K562 (cell line): ENCODE measurements at regions not wholly inside any gene's neighbourhood (a gene's known extent, or its start where the extent isn't known, plus 50 kb on each side); places are given as distances from the start of the nearest gene placed in this dataset.

ENCODE experiments used
- ATAC-seq: fragments of 200-7000 bp; cut with Tn5 transposase; 3 replicates; pipeline ENCODE4 v1.9.1; 2020; ENCODE audit warnings: moderate library complexity
- BruUV-seq: library from RNA; stranded (reverse); fragments of 400-500 nt; replicated peaks from 2 replicates; lab custom pipeline; 2021; lab: Mats Ljungman, UMichigan
- CTCF ChIA-PET: fragments of 300-600 bp; formaldehyde crosslinking; extraction: SDS; loops from one replicate; lab custom pipeline; 2021; ENCODE audit warnings: low intra/inter-chr PET ratio; lab: Yijun Ruan, JAX
- POLR2A ChIA-PET: fragments of 300-600, 350-650 bp; sonication (Branson Sonifier 250); formaldehyde crosslinking; extraction: SDS; loops from one replicate; lab custom pipeline; 2021; ENCODE audit warnings: antibody characterized with exemption, inconsistent platforms; lab: Yijun Ruan, JAX
- DNase-seq, 4 experiments: peaks; one replicate each; pipeline versions ENCODE4 v3.0.0 to v3.0.0-alpha.2; 2011 to 2018; ENCODE audit warnings: low spot score in 3 of 4, mixed read lengths in 3 of 4; ENCODE audit errors: extremely low read depth in 1 of 4
- FAIRE-seq: peaks from 2 replicates; lab custom pipeline; 2011; peaks lifted over from hg19 to GRCh38; lab: Jason Lieb, UNC
- H2AFZ ChIP-seq: 2 replicates; pipeline ENCODE4 v1.6.0; 2011; ENCODE audit warnings: low read depth, low read length, control low read depth, inconsistent platforms
- H3K27ac ChIP-seq: fragments of 200-600 bp; 3 replicates; pipeline ENCODE4 v1.8.0; 2011; ENCODE audit warnings: low read depth, mild to moderate bottlenecking, control low read depth, inconsistent platforms, low read length, moderate library complexity, mixed read lengths; ENCODE audit errors: extremely low read depth
- H3K27me3 ChIP-seq, 2 experiments: fragments of 300-600 bp in 1 of 2; 2 replicates in 1 of 2; 3 replicates in 1 of 2; pipeline versions ENCODE4 v1.6.0 to v1.8.0; 2011; ENCODE audit warnings: inconsistent platforms in 2 of 2, low read length in 2 of 2, mild to moderate bottlenecking in 1 of 2, mixed read lengths in 1 of 2, moderate library complexity in 1 of 2; ENCODE audit not compliant: control insufficient read depth in 2 of 2, insufficient read depth in 2 of 2
- H3K36me3 ChIP-seq: fragments of 300-600 bp; 3 replicates; pipeline ENCODE4 v1.8.0; 2011; ENCODE audit warnings: mild to moderate bottlenecking, low read length, inconsistent platforms; ENCODE audit not compliant: control insufficient read depth, insufficient read depth
- H3K4me1 ChIP-seq, 2 experiments: fragments of 200-600 bp in 1 of 2; replicated peaks in 1 of 2; 2 replicates in 1 of 2; 3 replicates in 1 of 2; pipeline versions ENCODE4 v1.5.1 to v1.8.0; 2011; ENCODE audit warnings: inconsistent platforms in 2 of 2, low read length in 2 of 2, mild to moderate bottlenecking in 1 of 2, mixed read lengths in 1 of 2, moderate library complexity in 1 of 2; ENCODE audit not compliant: control insufficient read depth in 2 of 2, insufficient read depth in 2 of 2
- H3K4me2 ChIP-seq: 2 replicates; pipeline ENCODE4 v1.6.1; 2011; ENCODE audit warnings: low read length, control low read depth, inconsistent platforms, mixed read lengths; ENCODE audit not compliant: insufficient read depth
- H3K4me3 ChIP-seq: fragments of 200-600 bp; sonication (generic), shearing (Covaris generic); 2 replicates; pipeline ENCODE4 v1.5.1; 2016; ENCODE audit warnings: control low read depth, inconsistent platforms
- H3K79me2 ChIP-seq: fragments of 200-600 bp; 3 replicates; pipeline ENCODE4 v1.8.0; 2011; ENCODE audit warnings: low read length, inconsistent platforms; ENCODE audit not compliant: control insufficient read depth, insufficient read depth
- H3K9ac ChIP-seq, 2 experiments: 2 replicates each; pipeline versions ENCODE4 v1.6.0 to v1.6.1; 2011; ENCODE audit warnings: low read depth in 2 of 2, low read length in 2 of 2, control low read depth in 1 of 2, inconsistent platforms in 1 of 2, mild to moderate bottlenecking in 1 of 2, mixed read lengths in 1 of 2; ENCODE audit not compliant: insufficient read depth in 1 of 2
- H3K9me1 ChIP-seq: one replicate; pipeline ENCODE4 v1.6.0; 2011; ENCODE audit warnings: inconsistent platforms, mild to moderate bottlenecking, low read length, moderate library complexity; ENCODE audit not compliant: control insufficient read depth, insufficient read depth
- H3K9me3 ChIP-seq: replicated peaks from 2 replicates; pipeline ENCODE4 v1.5.1; 2011; ENCODE audit warnings: low read depth, low read length, inconsistent platforms; ENCODE audit not compliant: control insufficient read depth, insufficient read depth
- H4K20me1 ChIP-seq: replicated peaks from 2 replicates; pipeline ENCODE4 v1.6.1; 2011; ENCODE audit warnings: low read length, inconsistent platforms, mixed read lengths; ENCODE audit not compliant: control insufficient read depth, insufficient read depth
- CBX2 ChIP-seq: fragments of 200-600 bp; sonication (generic); IDR thresholded peaks from one replicate; pipeline ENCODE4 v1.6.1; 2012; ENCODE audit warnings: mild to moderate bottlenecking, low read length, inconsistent platforms; ENCODE audit not compliant: insufficient read depth, poor library complexity, severe bottlenecking
- JUNB ChIP-seq: fragments of 450-650 bp; formaldehyde crosslinking; conservative IDR thresholded peaks from 2 replicates; pipeline ENCODE4 v1.4.0; 2020; ENCODE audit warnings: mild to moderate bottlenecking
- MBD2 ChIP-seq: sonication (generic); IDR thresholded peaks from 2 replicates; pipeline ENCODE4 v1.6.1; 2016; ENCODE audit warnings: low read depth, borderline replicate concordance
- MED1 ChIP-seq: sonication (generic); formaldehyde crosslinking; IDR thresholded peaks from 2 replicates; pipeline ENCODE4 v1.8.1; 2023; ENCODE audit warnings: missing genetic modification reagents, borderline replicate concordance
- MXD1 ChIP-seq: fragments of 250-450 bp; sonication (Bioruptor Pico); IDR thresholded peaks from 2 replicates; pipeline ENCODE4 v1.8.0; 2021; ENCODE audit warnings: borderline replicate concordance, mild to moderate bottlenecking, moderate library complexity; ENCODE audit not compliant: poor library complexity, severe bottlenecking
- RBM14 ChIP-seq: fragments of 200-400 bp; formaldehyde crosslinking; IDR thresholded peaks from 2 replicates; pipeline ENCODE4 v1.6.1; 2018; ENCODE audit warnings: low read depth, mild to moderate bottlenecking, low read length, moderate library complexity, borderline replicate concordance; ENCODE audit not compliant: insufficient read depth
- ZNF324 ChIP-seq: fragments of 250-450 bp; sonication (Bioruptor Pico); IDR thresholded peaks from 2 replicates; pipeline ENCODE4 v1.4.0; 2020; ENCODE audit warnings: mild to moderate bottlenecking
- WGBS: fragments of 100-300 bp; shearing (Covaris generic); methylation state at CpG from one replicate; pipeline ENCODE4 v1.1.6; 2016; ENCODE audit warnings: low coverage, mixed read lengths; ENCODE audit not compliant: insufficient coverage; ENCODE audit errors: missing lambda C conversion rate; 5-methylcytosine and 5-hydroxymethylcytosine counted together
- in situ Hi-C: fragments of 300-500 bp; cut with MboI; formaldehyde crosslinking; loops from 4 replicates; pipeline ENCODE4 v1.15.0; 2018; ENCODE audit warnings: inconsistent platforms, mixed read lengths
- intact Hi-C: fragments of 100-400 bp; cut with micrococcal nuclease; formaldehyde crosslinking; loops from 2 replicates; pipeline ENCODE4 v1.14.2; 2022

DNA sequence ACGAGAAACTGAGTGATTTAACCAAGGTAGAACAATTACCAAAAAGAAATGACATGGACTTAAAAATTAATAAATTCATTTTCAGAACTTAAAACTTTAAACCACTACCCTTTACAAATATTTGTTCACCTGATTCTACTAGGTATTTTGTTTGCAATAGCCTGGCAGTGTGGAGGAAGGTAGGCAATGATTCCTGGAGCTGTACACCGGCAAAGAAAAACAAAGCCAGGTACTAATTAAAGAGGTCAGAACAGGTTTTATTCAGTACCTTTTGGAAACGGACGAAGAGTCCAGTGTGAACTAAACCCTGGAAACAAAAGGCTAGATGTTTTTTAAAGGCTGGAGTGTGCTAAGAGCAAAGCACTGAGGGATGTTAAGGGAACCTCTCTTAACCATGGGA, 561.3 kb upstream of the FSHR start:
- Histone ChIP-seq H3K9me3 (no peaks in the 10 kb centered on the region), H3K4me1 (no peaks in the 10 kb centered on the region), H4K20me1 (no peaks in the 10 kb centered on the region), H3K27ac (no peak overlapping the region), H3K4me2 (no peak overlapping the region), H2AFZ (no peak overlapping the region), H3K9me1 (no peaks in the 10 kb centered on the region), H3K9ac (no peak overlapping the region), H3K36me3 (no peaks in the 10 kb centered on the region), H3K27me3 (no peaks in the 10 kb centered on the region), H3K4me3 (no peak overlapping the region), H3K79me2 (no peaks in the 10 kb centered on the region)
- DNase-seq (no peak), ATAC-seq (no peak), FAIRE-seq (no peak)
- POLR2A ChIA-PET = no interaction called here
- in situ Hi-C loops = no loop called here
- WGBS = 0% methylated on average over 4 of the region's 4 CpGs
- intact Hi-C loops = no loop called here
- BruUV-seq = no TSS peak
- CTCF ChIA-PET = no interaction called here
- no peak for TF ChIP-seq MED1 (CRISPR knock-in tag)
- TF ChIP-seq ZNF324 (CRISPR knock-in tag) = no peak
- TF ChIP-seq JUNB (CRISPR knock-in tag) = no peak
- TF ChIP-seq CBX2 = no peak
- no peak for TF ChIP-seq MXD1 (CRISPR knock-in tag)
- no peak for TF ChIP-seq MBD2
- no peak for TF ChIP-seq RBM14
